ENCODE measurements at regions not wholly inside any gene's neighbourhood (a gene's known extent, or its start where the extent isn't known, plus 50 kb on each side); places are given as distances from the start of the nearest gene placed in this dataset.
"Not testable (repeated sequence)": the region's sequence is repeated elsewhere in the genome, so short reads cannot be mapped to it uniquely, and the experiment has no call there.

- no peak for DNase-seq
These were observed 278.0 kb upstream of the KAZN start for GRCh38 chr1:14320518-14320917.

GRCh38 chr1:14320986-14321385, 277.5 kb upstream of the KAZN start:
- no peak for DNase-seq

- no peak for DNase-seq
These were observed 277.1 kb upstream of the KAZN start for GRCh38 chr1:14321422-14321821.

DNA sequence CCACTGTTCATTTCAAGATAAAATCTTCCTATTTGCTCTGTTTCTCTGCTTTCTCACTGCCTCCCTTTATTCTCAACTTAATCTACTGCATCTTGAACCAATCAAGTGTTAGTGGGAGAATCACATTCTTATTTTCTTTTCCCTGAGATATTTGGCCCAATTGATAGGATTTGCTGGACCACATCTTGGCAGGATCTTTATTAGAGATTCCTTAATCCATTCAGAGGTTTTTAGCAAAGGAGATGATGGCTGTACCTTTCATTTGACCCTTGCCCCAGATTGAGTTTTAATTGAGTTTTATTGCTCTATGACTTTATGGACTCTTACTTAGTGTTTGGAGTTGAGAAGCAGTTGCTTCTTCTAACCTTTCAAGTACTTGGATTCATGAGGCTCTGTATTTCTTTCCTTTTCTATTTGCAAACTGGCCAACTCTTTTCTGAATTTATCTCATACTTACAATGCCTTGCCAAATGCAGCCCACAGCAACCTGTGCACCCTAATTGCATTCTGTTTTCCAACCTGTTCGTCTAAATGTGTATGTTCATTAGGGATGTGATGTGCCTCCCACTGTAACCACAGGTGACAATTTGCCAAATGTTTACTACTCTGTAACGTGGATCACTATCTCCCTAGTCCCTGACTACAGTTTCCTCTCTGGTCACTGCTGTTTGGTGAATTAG, 274.8 kb upstream of the KAZN start:
- no peak for DNase-seq

GRCh38 chr1:14324248-14324630, 274.2 kb upstream of the KAZN start:
- no peak for DNase-seq

DNA sequence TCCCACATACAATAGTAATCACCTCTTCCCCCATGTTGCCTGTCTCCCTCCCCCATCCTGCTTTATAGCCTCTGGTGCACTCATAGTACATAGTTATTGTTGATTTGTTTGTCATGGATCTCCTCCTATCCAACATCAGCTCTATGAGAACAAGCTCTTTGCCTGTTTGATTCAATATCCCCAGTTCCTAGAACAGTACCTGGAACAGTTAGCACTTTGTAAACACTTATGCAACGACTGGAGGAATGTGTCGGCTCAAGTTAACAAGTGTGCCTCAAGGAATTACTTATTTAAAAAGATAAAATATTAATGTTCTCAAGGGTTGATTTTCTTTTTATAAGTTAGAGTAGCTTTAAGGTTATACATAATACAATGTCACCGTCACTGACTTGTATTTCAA, 271.6 kb upstream of the KAZN start:
- DNase-seq, result no peak

- DNase-seq, result no peak
These were observed 269.8 kb upstream of the KAZN start for GRCh38 chr1:14328685-14329084.

DNA sequence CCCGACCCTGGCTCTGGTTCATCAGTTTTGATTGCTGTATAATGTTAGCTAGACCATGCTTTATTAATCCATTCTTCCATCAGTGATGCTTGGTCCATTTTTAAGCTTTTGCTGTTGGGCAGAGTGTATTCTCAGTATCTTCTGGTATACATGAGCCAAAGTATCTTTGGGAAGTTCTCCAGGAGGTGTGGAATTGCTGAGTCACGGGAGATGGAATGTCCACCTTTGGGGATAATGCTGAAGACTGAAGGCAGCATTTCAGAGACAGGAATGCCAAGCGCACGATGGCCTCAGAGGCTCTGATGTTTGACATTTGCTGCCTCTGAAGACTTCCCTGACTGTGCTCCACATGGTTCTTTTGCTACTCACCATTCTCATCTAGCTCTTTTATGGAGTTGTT, 266.3 kb upstream of the KAZN start:
- DNase-seq, result no peak

DNA sequence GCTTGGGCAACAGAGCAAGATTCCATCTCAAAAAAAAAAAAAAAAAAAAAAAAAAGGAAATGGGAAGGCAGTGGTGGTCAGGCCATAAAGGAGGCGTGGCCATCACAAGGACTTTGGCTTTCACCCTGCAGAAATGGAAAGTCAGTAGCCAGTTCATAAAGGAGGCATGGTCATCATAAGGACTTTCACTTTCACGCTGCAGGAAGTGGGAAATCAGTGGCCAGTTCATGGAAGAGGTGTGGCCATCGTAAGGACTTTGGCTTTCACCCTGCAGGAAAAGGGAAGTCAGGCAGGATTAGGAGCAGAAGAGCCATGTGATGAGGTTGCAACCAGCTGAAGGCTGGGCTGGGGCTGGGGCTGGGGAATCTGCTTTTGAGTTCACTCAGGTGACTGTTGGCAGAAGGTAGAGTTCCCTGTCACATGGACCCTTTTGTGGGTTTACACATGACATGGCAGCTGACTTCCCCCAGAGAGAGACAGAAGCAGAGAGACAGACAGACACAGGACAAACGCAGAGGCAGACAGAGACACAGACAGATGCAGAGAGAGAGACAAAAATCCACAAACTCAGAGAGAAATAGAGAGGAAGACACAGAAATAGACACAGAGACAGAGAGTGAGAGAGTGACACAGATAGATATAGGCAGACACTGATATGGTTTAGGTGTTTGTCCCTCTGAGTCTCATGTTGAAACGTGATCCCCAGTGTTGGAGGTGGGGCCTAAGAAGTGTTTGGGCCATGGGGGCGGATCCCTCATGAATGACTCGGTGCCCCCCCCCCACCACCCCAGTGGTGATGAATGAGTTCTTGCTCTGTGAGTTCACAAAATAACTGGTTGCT, 263.9 kb upstream of the KAZN start:
- DNase-seq, result no peak

- no peak for DNase-seq
These were observed 260.0 kb upstream of the KAZN start for GRCh38 chr1:14338509-14338908.

DNA sequence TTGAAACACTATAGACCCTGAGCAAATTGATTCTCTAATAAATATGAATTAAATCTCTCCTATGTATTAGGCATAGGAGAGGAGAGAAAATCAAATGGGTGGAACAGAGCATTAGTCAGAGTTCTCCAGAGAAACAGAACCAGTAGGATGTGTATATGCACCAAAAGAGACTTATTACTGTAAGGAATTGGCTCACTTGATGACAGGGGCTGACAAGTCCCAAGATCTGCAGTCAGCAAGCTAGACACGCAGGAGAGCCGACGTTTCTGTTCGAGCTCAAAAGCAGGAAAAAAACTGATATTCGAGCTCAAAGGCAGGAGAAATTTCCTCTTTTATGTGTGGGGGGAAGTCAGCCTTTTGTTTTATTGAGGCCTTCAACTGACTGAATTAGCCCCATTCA, 259.2 kb upstream of the KAZN start:
- no peak for DNase-seq

- no peak for DNase-seq
These were observed 258.3 kb upstream of the KAZN start for GRCh38 chr1:14340002-14340785.

- DNase-seq, result no peak
These were observed 257.3 kb upstream of the KAZN start for GRCh38 chr1:14341147-14341546.

- DNase-seq, result no peak
These were observed 252.4 kb upstream of the KAZN start for GRCh38 chr1:14345946-14346550.

DNA sequence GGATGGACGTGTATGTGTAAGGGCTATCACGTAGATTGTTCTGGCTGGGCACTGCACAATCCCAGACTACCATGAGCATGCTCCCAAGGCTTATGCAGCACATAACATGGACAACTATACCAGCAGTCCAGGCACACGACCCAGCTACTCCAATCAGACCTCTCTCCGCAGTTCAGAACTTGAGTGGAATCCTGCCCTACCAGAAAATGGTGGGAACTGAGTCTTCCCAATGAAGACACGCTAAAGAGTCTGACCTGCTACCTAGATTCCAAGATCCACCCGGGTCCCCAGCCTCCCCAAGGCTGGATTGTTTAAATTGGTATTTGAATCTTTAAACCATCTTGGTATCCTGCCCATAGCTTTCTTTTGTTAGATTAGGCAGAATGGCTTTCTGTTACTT, 251.3 kb upstream of the KAZN start:
- no peak for DNase-seq

DNA sequence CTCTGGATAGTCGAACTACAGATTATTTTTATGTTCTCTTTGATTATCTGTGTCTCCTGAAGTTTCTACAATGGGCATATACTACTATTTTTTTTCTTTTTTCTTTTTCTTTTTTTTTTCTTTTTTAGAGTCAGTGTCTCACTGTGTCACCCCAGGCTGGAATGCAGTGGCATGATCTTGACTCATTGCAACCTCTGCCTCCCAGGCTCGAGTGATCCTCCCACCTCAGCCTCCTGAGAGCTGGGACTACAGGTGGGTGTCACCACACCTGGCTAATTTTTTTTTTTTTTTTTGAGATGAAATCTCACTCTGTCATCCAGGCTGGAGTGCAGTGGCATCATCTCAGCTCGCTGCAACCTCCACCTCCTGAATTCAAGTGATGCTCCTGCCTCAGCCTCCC, 250.7 kb upstream of the KAZN start:
- no peak for DNase-seq

DNA sequence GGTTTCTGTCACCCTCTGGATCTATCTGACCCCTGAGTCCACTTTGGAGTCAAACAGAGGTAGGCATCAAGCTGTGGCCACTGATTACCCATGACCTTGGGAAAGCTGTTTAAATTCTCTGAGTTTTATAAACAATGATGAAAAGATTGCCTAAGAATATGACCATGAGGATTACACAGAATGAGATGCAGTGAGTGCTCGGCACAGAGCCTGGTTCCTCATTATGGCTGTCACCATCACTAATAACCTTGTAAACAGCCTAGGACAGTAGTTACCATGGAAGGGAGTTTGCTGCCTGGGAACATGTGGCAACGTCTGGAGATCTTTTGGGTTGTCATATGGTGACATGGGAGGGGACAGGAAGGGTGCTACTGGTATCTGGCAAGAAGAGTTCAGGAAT, 248.3 kb upstream of the KAZN start:
- DNase-seq, result no peak

DNA sequence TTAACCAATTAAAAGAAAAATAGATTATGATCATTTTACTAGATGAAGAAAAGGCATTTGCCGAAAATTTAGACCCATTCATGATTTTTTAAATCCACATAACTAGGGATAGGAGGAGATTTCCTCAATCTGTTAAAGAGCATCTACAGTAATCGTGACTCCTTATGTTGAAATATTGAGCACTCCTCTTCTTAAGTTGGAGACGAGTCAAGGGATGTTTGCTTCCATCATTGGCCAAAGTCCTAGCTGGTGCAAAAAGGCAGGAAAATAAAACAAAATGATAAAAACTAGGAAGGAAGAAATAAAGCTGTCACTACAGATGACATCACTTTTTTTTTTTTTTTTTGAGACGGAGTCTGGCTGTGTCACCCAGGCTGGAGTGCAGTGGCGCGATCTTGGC, 245.6 kb upstream of the KAZN start:
- no peak for DNase-seq

GRCh38 chr1:14361005-14361404, 237.5 kb upstream of the KAZN start:
- DNase-seq, result not testable (repeated sequence)

- DNase-seq, result no peak
These were observed 236.2 kb upstream of the KAZN start for GRCh38 chr1:14362331-14362730.

GRCh38 chr1:14363036-14363590, 235.4 kb upstream of the KAZN start:
- DNase-seq, result no peak

DNA sequence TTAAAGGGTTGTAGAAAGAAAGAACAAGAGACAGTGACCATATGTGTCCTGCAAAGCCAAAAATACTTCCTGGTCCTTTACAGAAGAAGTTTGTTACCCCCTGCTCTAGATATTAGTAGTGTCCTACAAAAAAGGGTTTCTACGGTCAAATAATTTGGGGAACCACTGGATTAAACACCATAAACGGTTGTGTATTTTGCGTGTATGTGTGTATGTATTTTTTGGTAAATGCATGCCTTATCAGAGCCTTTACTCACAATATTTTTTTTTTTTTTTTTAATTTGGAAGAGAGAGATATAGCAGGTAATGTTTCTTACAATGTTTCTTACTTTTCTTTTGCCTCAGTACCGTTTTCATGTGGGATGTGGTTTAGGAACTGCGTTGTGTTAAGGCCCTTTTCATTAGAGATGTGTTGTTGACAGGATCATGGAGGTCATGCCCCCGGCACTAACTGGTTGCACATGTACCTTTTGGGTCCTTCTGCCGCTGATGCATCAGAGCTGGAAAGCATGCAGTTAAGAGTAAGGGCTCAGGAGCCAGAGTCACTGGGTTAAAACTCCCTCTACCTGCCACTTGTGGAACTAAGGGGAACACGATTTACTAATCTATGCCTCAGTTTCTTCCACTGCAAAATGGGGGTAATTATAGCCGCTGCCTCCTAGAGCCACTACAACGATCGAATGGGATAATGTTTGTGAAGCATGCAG, 234.6 kb upstream of the KAZN start:
- DNase-seq, result no peak
